Activated CD4-positive, alpha-beta memory T cell treated with anti-CD3 and anti-CD28 coated beads for 36 hours (primary cell): ENCODE measurements at regions not wholly inside any gene's neighbourhood (a gene's known extent, or its start where the extent isn't known, plus 50 kb on each side); places are given as distances from the start of the nearest gene placed in this dataset.
"Not testable (repeated sequence)": the region's sequence is repeated elsewhere in the genome, so short reads cannot be mapped to it uniquely, and the experiment has no call there.

Experiments
- CTCF ChIA-PET: fragments of 350-600 bp; sonication (Branson Sonifier 250); formaldehyde crosslinking; loops from one replicate; lab custom pipeline; 2021; ENCODE audit warnings: antibody characterized with exemption, inconsistent platforms; lab: Charles Lee
- POLR2A ChIA-PET: fragments of 350-600 bp; sonication (Branson Sonifier 250); formaldehyde crosslinking; loops from one replicate; lab custom pipeline; 2021; ENCODE audit warnings: antibody characterized with exemption; lab: Charles Lee
- DNase-seq: peaks from one replicate; pipeline ENCODE4 v3.0.0-alpha.2; 2020
- H3K27ac Mint-ChIP-seq: one replicate; pipeline ENCODE4 v1.8.0; 2021; ENCODE audit warnings: mixed read lengths
- H3K27me3 Mint-ChIP-seq: one replicate; pipeline ENCODE4 v1.8.0; 2021; ENCODE audit warnings: mixed read lengths
- H3K36me3 Mint-ChIP-seq: one replicate; pipeline ENCODE4 v1.8.0; 2021; ENCODE audit warnings: mixed read lengths
- H3K4me1 Mint-ChIP-seq: one replicate; pipeline ENCODE4 v1.8.0; 2021; ENCODE audit warnings: low read depth, mixed read lengths
- H3K4me3 Mint-ChIP-seq: one replicate; pipeline ENCODE4 v1.8.0; 2021; ENCODE audit warnings: mild to moderate bottlenecking, mixed read lengths
- H3K9me3 Mint-ChIP-seq: one replicate; pipeline ENCODE4 v1.8.0; 2021; ENCODE audit warnings: mixed read lengths
- intact Hi-C: fragments of 100-400 bp; cut with micrococcal nuclease; formaldehyde crosslinking; loops from one replicate; pipeline ENCODE4 v1.15.1; 2023

GRCh38 chr4:53959343-53960120 is 104.9 kb downstream of the CHIC2 start:
- Mint-ChIP-seq H3K27me3 (no peaks in the 10 kb centered on the region), H3K4me3 (no peak overlapping the region), H3K36me3 (no peaks in the 10 kb centered on the region), H3K9me3 (no peaks in the 10 kb centered on the region), H3K4me1 (no peaks in the 10 kb centered on the region), H3K27ac (no peak overlapping the region)
- intact Hi-C loops: no loop called here
- CTCF ChIA-PET: no interaction called here
- DNase-seq: no peak
- POLR2A ChIA-PET: no interaction called here

- H3K27me3 Mint-ChIP-seq: no peaks in the 10 kb centered on the region
- no peak for DNase-seq
- H3K9me3 Mint-ChIP-seq: no peaks in the 10 kb centered on the region
- no peaks in the 10 kb centered on the region for H3K36me3 Mint-ChIP-seq
- no peak overlapping the region for H3K4me3 Mint-ChIP-seq
- CTCF ChIA-PET: no interaction called here
- H3K4me1 Mint-ChIP-seq: no peaks in the 10 kb centered on the region
- POLR2A ChIA-PET: no interaction called here
- no peak overlapping the region for H3K27ac Mint-ChIP-seq
- intact Hi-C loops: no loop called here
These were observed 108.0 kb downstream of the CHIC2 start for GRCh38 chr4:53956454-53956853.

GRCh38 chr4:53956053-53956452 is 108.4 kb downstream of the CHIC2 start:
- no peaks in the 10 kb centered on the region for H3K36me3 Mint-ChIP-seq
- intact Hi-C loops: no loop called here
- no peak overlapping the region for H3K4me3 Mint-ChIP-seq
- no peaks in the 10 kb centered on the region for H3K9me3 Mint-ChIP-seq
- no peak for DNase-seq
- no peak overlapping the region for H3K27ac Mint-ChIP-seq
- ChIA-PET POLR2A (no interaction called here), CTCF (no interaction called here)
- no peaks in the 10 kb centered on the region for H3K4me1 Mint-ChIP-seq
- H3K27me3 Mint-ChIP-seq: no peaks in the 10 kb centered on the region

GRCh38 chr4:53951414-53951813 is 113.0 kb downstream of the CHIC2 start:
- H3K9me3 Mint-ChIP-seq: no peaks in the 10 kb centered on the region
- no peak for DNase-seq
- POLR2A ChIA-PET: no interaction called here

GRCh38 chr4:53943345-53944085 is 120.9 kb downstream of the CHIC2 start:
- H3K27me3 Mint-ChIP-seq: no peaks in the 10 kb centered on the region
- no peak overlapping the region for H3K4me3 Mint-ChIP-seq
- H3K27ac Mint-ChIP-seq: no peak overlapping the region
- peaks cover 6% of the 10 kb centered on the region for H3K36me3 Mint-ChIP-seq
- DNase-seq: no peak
- no peaks in the 10 kb centered on the region for H3K4me1 Mint-ChIP-seq
- ChIA-PET CTCF (interaction anchor here (1.7 to 5.6 kb wide), 2 partner anchors 13 to 289 kb away, joined by 7 to 33 read pairs; no protein-coding TSS in a partner anchor), POLR2A (no interaction called here)
- H3K9me3 Mint-ChIP-seq: peaks cover 15% of the 10 kb centered on the region
- intact Hi-C loops: no loop called here

More at GRCh38 chr4:53951414-53951813, 113.0 kb downstream of the CHIC2 start:
- H3K27ac Mint-ChIP-seq: no peak overlapping the region
- no peaks in the 10 kb centered on the region for H3K36me3 Mint-ChIP-seq
- H3K4me3 Mint-ChIP-seq: no peak overlapping the region
- no peaks in the 10 kb centered on the region for H3K27me3 Mint-ChIP-seq
- intact Hi-C loops: no loop called here
- H3K4me1 Mint-ChIP-seq: no peaks in the 10 kb centered on the region
- CTCF ChIA-PET: interaction anchor here (2.2 kb wide), 1 partner anchor 20 kb away, joined by 7 read pairs; no protein-coding TSS in a partner anchor

GRCh38 chr4:53942712-53943111 is 121.7 kb downstream of the CHIC2 start:
- no peaks in the 10 kb centered on the region for H3K4me1 Mint-ChIP-seq
- no peaks in the 10 kb centered on the region for H3K27me3 Mint-ChIP-seq
- no peak overlapping the region for H3K4me3 Mint-ChIP-seq
- ChIA-PET CTCF (interaction anchor here (1.7 to 5.6 kb wide), 2 partner anchors 12 to 290 kb away, joined by 7 to 33 read pairs; no protein-coding TSS in a partner anchor), POLR2A (no interaction called here)
- H3K36me3 Mint-ChIP-seq: peaks cover 6% of the 10 kb centered on the region
- intact Hi-C loops: no loop called here
- peaks cover 15% of the 10 kb centered on the region for H3K9me3 Mint-ChIP-seq
- DNase-seq: no peak
- no peak overlapping the region for H3K27ac Mint-ChIP-seq

GRCh38 chr4:53941331-53941730 is 123.1 kb downstream of the CHIC2 start:
- ChIA-PET CTCF (interaction anchor here (5.6 kb wide), 1 partner anchor 11 kb away, joined by 33 read pairs; no protein-coding TSS in a partner anchor), POLR2A (no interaction called here)
- no peak overlapping the region for H3K4me3 Mint-ChIP-seq
- H3K4me1 Mint-ChIP-seq: no peaks in the 10 kb centered on the region
- DNase-seq: no peak
- intact Hi-C loops: no loop called here
- H3K27me3 Mint-ChIP-seq: no peaks in the 10 kb centered on the region
- peaks cover 6% of the 10 kb centered on the region for H3K36me3 Mint-ChIP-seq
- no peak overlapping the region for H3K27ac Mint-ChIP-seq
- H3K9me3 Mint-ChIP-seq: peaks cover 15% of the 10 kb centered on the region

- DNase-seq, POLR2A ChIA-PET, intact Hi-C loops, H3K27ac Mint-ChIP-seq, H3K27me3 Mint-ChIP-seq, H3K4me1 Mint-ChIP-seq, H3K4me3 Mint-ChIP-seq, H3K36me3 Mint-ChIP-seq: not testable (repeated sequence)
- CTCF ChIA-PET: interaction anchor here (5.6 kb wide), 1 partner anchor 9 kb away, joined by 33 read pairs; no protein-coding TSS in a partner anchor
- peaks cover 15% of the 10 kb centered on the region for H3K9me3 Mint-ChIP-seq
These were observed 124.5 kb downstream of the CHIC2 start for GRCh38 chr4:53939892-53940291.

- POLR2A ChIA-PET: no interaction called here
- H3K36me3 Mint-ChIP-seq: peaks cover 6% of the 10 kb centered on the region
- H3K4me1 Mint-ChIP-seq: no peaks in the 10 kb centered on the region
- no peaks in the 10 kb centered on the region for H3K27me3 Mint-ChIP-seq
- DNase-seq: no peak
- no peak overlapping the region for H3K4me3 Mint-ChIP-seq
- intact Hi-C loops: no loop called here
- CTCF ChIA-PET: no interaction called here
- H3K9me3 Mint-ChIP-seq: peaks cover 17% of the 10 kb centered on the region
- H3K27ac Mint-ChIP-seq: no peak overlapping the region
These were observed 126.5 kb downstream of the CHIC2 start for GRCh38 chr4:53937918-53938317.

GRCh38 chr4:53937327-53937726 is 127.1 kb downstream of the CHIC2 start:
- Mint-ChIP-seq H3K27me3 (no peaks in the 10 kb centered on the region), H3K27ac (no peak overlapping the region), H3K4me1 (no peaks in the 10 kb centered on the region), H3K36me3 (peaks cover 6% of the 10 kb centered on the region), H3K9me3 (peaks cover 17% of the 10 kb centered on the region), H3K4me3 (no peak overlapping the region)
- ChIA-PET CTCF (no interaction called here), POLR2A (no interaction called here)
- intact Hi-C loops: no loop called here
- no peak for DNase-seq

- ChIA-PET CTCF (interaction anchor here (1.0 kb wide), 1 partner anchor 277 kb away, joined by 3 read pairs; no protein-coding TSS in a partner anchor), POLR2A (no interaction called here)
- no peak overlapping the region for H3K4me3 Mint-ChIP-seq
- peaks cover 4% of the 10 kb centered on the region for H3K27me3 Mint-ChIP-seq
- intact Hi-C loops: no loop called here
- no peaks in the 10 kb centered on the region for H3K4me1 Mint-ChIP-seq
- no peak for DNase-seq
- peaks cover 6% of the 10 kb centered on the region for H3K36me3 Mint-ChIP-seq
- no peak overlapping the region for H3K27ac Mint-ChIP-seq
- H3K9me3 Mint-ChIP-seq: peaks cover 17% of the 10 kb centered on the region
These were observed 128.6 kb downstream of the CHIC2 start for GRCh38 chr4:53935780-53936179.
